ENCODE measurements at regions not wholly inside any gene's neighbourhood (a gene's known extent, or its start where the extent isn't known, plus 50 kb on each side); places are given as distances from the start of the nearest gene placed in this dataset.

- no peak for TF ChIP-seq CTCF (IDR thresholded peaks at IDR 0.05; ENCODE audit: extremely low read depth, low read depth, low read length)
- Histone ChIP-seq H3K4me3 (ENCODE audit: insufficient read depth, low read length) (no peak overlapping the region), H3K79me2 (ENCODE audit: insufficient read depth, low read length) (no peaks in the 10 kb centered on the region), H3K9me3 (ENCODE audit: low read depth, low read length) (no peaks in the 10 kb centered on the region), H3K4me1 (ENCODE audit: insufficient read depth, low read length) (no peaks in the 10 kb centered on the region), H3K27me3 (ENCODE audit: insufficient read depth, low read length) (no peaks in the 10 kb centered on the region), H3K4me2 (ENCODE audit: insufficient read depth, low read length) (no peak overlapping the region), H3K36me3 (ENCODE audit: insufficient read depth, low read length) (no peaks in the 10 kb centered on the region), H2AFZ (ENCODE audit: low read length) (no peak overlapping the region), H3K27ac (ENCODE audit: low read depth, low read length) (no peak overlapping the region), H4K20me1 (ENCODE audit: insufficient read depth, low read length) (no peaks in the 10 kb centered on the region)
- no peak for DNase-seq (ENCODE audit: insufficient read length, low spot score, missing footprints)
Observed at GRCh38 chr2:66041902-66042657, 392.8 kb upstream of the MEIS1 start.

- H3K27ac ChIP-seq (ENCODE audit: low read depth, low read length), result no peak overlapping the region
- H3K36me3 ChIP-seq (ENCODE audit: insufficient read depth, low read length), result no peaks in the 10 kb centered on the region
- H3K27me3 ChIP-seq (ENCODE audit: insufficient read depth, low read length), result no peaks in the 10 kb centered on the region
- H4K20me1 ChIP-seq (ENCODE audit: insufficient read depth, low read length), result no peaks in the 10 kb centered on the region
- H3K79me2 ChIP-seq (ENCODE audit: insufficient read depth, low read length), result no peaks in the 10 kb centered on the region
- H3K4me2 ChIP-seq (ENCODE audit: insufficient read depth, low read length), result no peak overlapping the region
- H2AFZ ChIP-seq (ENCODE audit: low read length), result no peak overlapping the region
- no peak overlapping the region for H3K4me3 ChIP-seq (ENCODE audit: insufficient read depth, low read length)
- H3K4me1 ChIP-seq (ENCODE audit: insufficient read depth, low read length), result no peaks in the 10 kb centered on the region
- H3K9me3 ChIP-seq (ENCODE audit: low read depth, low read length), result no peaks in the 10 kb centered on the region
- no peak for TF ChIP-seq CTCF (IDR thresholded peaks at IDR 0.05; ENCODE audit: extremely low read depth, low read depth, low read length)
- no peak for DNase-seq (ENCODE audit: insufficient read length, low spot score, missing footprints)
Observed at GRCh38 chr2:66036948-66037347, 398.0 kb upstream of the MEIS1 start.

- H4K20me1 ChIP-seq (ENCODE audit: insufficient read depth, low read length), result no peaks in the 10 kb centered on the region
- no peak for TF ChIP-seq CTCF (IDR thresholded peaks at IDR 0.05; ENCODE audit: extremely low read depth, low read depth, low read length)
- DNase-seq (ENCODE audit: insufficient read length, low spot score, missing footprints), result no peak
- H3K27ac ChIP-seq (ENCODE audit: low read depth, low read length), result no peak overlapping the region
- H3K27me3 ChIP-seq (ENCODE audit: insufficient read depth, low read length), result no peaks in the 10 kb centered on the region
- no peak overlapping the region for H2AFZ ChIP-seq (ENCODE audit: low read length)
- no peaks in the 10 kb centered on the region for H3K79me2 ChIP-seq (ENCODE audit: insufficient read depth, low read length)
- no peaks in the 10 kb centered on the region for H3K9me3 ChIP-seq (ENCODE audit: low read depth, low read length)
- no peaks in the 10 kb centered on the region for H3K36me3 ChIP-seq (ENCODE audit: insufficient read depth, low read length)
- no peaks in the 10 kb centered on the region for H3K4me1 ChIP-seq (ENCODE audit: insufficient read depth, low read length)
- H3K4me2 ChIP-seq (ENCODE audit: insufficient read depth, low read length), result no peak overlapping the region
- no peak overlapping the region for H3K4me3 ChIP-seq (ENCODE audit: insufficient read depth, low read length)
Observed at GRCh38 chr2:66034467-66034866, 400.5 kb upstream of the MEIS1 start.

GRCh38 chr2:66032226-66032775, 402.6 kb upstream of the MEIS1 start:
- Histone ChIP-seq H3K4me2 (ENCODE audit: insufficient read depth, low read length) (no peak overlapping the region), H3K27me3 (ENCODE audit: insufficient read depth, low read length) (no peaks in the 10 kb centered on the region), H3K27ac (ENCODE audit: low read depth, low read length) (no peak overlapping the region), H3K4me3 (ENCODE audit: insufficient read depth, low read length) (no peak overlapping the region), H4K20me1 (ENCODE audit: insufficient read depth, low read length) (no peaks in the 10 kb centered on the region), H3K36me3 (ENCODE audit: insufficient read depth, low read length) (no peaks in the 10 kb centered on the region), H3K4me1 (ENCODE audit: insufficient read depth, low read length) (no peaks in the 10 kb centered on the region), H3K9me3 (ENCODE audit: low read depth, low read length) (no peaks in the 10 kb centered on the region), H2AFZ (ENCODE audit: low read length) (no peak overlapping the region), H3K79me2 (ENCODE audit: insufficient read depth, low read length) (no peaks in the 10 kb centered on the region)
- TF ChIP-seq CTCF (IDR thresholded peaks at IDR 0.05; ENCODE audit: extremely low read depth, low read depth, low read length), result no peak
- DNase-seq (ENCODE audit: insufficient read length, low spot score, missing footprints), result no peak
